ENCODE measurements at regions not wholly inside any gene's neighbourhood (a gene's known extent, or its start where the extent isn't known, plus 50 kb on each side); places are given as distances from the start of the nearest gene placed in this dataset.

DNA sequence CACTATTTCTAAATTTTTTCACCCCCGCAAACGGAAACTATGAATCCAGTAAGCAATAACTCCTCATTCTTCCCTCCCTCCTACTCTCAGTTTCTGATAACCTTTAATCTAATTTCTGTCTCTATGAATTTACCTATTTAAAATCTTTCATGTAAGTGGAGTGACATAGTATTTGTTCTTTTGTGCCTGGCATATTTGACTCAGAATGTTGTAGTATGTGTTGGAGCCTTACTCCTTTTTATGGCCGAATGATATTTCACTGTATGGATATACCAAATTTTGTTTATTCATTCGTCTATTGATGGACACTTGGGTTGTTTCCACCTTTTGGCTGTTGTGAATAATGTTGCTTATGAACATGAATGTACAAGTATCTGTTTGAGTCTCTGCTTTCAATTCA, 61.1 kb upstream of the C1GALT1C1 start:
- no peaks in the 10 kb centered on the region for H3K36me3 ChIP-seq (ENCODE audit: control insufficient read depth in 4 of 4, insufficient read depth in 3 of 4, low read depth in 1 of 4, low read length in 3 of 4)
- no peak for DNase-seq (ENCODE audit: low spot score)
- no peaks in the 10 kb centered on the region for H3K9me3 ChIP-seq (ENCODE audit: control insufficient read depth in 4 of 4, low read length in 3 of 4)
- H3K4me1 ChIP-seq (ENCODE audit: control insufficient read depth in 4 of 4, insufficient read depth in 4 of 4, low read length in 3 of 4) = no peaks in the 10 kb centered on the region
- H3K27me3 ChIP-seq (ENCODE audit: control insufficient read depth in 4 of 4, insufficient read depth in 4 of 4, low read length in 3 of 4) = no peaks in the 10 kb centered on the region
- WGBS = 97% methylated on average over 4 of the region's 4 CpGs
- H3K9ac ChIP-seq (ENCODE audit: low read depth in 1 of 2, low read length in 2 of 2) = no peak overlapping the region
- H3K27ac ChIP-seq (ENCODE audit: low read depth in 1 of 2, low read length in 2 of 2) = no peak overlapping the region
- TF ChIP-seq FOXA1 (IDR thresholded peaks at IDR 0.05) = no peak
- TF ChIP-seq RXRA (IDR thresholded peaks at IDR 0.05) = no peak
- TF ChIP-seq, protein P1, sequence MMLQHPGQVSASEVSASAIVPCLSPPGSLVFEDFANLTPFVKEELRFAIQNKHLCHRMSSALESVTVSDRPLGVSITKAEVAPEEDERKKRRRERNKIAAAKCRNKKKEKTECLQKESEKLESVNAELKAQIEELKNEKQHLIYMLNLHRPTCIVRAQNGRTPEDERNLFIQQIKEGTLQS (IDR thresholded peaks at IDR 0.05) = no peak
- TF ChIP-seq SP1 (IDR thresholded peaks at IDR 0.05) = no peak
- no peak for TF ChIP-seq JUND (IDR thresholded peaks at IDR 0.05)
- TF ChIP-seq, protein P2, sequence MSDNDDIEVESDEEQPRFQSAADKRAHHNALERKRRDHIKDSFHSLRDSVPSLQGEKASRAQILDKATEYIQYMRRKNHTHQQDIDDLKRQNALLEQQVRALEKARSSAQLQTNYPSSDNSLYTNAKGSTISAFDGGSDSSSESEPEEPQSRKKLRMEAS (IDR thresholded peaks at IDR 0.05) = no peak
- no peak for TF ChIP-seq GABPA (IDR thresholded peaks at IDR 0.05 in 1 of 2, conservative IDR thresholded peaks at IDR 0.05 in 1 of 2)
- no peak for TF ChIP-seq TAF1 (conservative IDR thresholded peaks at IDR 0.05)
- no peak for TF ChIP-seq EGR1 (IDR thresholded peaks at IDR 0.05; ENCODE audit: low read depth in 2 of 2)
- no peak for TF ChIP-seq YY1 (IDR thresholded peaks at IDR 0.05)
- TF ChIP-seq HNF4A (conservative IDR thresholded peaks at IDR 0.05) = no peak
- TF ChIP-seq, protein P3, sequence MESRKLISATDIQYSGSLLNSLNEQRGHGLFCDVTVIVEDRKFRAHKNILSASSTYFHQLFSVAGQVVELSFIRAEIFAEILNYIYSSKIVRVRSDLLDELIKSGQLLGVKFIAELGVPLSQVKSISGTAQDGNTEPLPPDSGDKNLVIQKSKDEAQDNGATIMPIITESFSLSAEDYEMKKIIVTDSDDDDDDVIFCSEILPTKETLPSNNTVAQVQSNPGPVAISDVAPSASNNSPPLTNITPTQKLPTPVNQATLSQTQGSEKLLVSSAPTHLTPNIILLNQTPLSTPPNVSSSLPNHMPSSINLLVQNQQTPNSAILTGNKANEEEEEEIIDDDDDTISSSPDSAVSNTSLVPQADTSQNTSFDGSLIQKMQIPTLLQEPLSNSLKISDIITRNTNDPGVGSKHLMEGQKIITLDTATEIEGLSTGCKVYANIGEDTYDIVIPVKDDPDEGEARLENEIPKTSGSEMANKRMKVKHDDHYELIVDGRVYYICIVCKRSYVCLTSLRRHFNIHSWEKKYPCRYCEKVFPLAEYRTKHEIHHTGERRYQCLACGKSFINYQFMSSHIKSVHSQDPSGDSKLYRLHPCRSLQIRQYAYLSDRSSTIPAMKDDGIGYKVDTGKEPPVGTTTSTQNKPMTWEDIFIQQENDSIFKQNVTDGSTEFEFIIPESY (IDR thresholded peaks at IDR 0.05) = no peak
- TF ChIP-seq, protein P4, sequence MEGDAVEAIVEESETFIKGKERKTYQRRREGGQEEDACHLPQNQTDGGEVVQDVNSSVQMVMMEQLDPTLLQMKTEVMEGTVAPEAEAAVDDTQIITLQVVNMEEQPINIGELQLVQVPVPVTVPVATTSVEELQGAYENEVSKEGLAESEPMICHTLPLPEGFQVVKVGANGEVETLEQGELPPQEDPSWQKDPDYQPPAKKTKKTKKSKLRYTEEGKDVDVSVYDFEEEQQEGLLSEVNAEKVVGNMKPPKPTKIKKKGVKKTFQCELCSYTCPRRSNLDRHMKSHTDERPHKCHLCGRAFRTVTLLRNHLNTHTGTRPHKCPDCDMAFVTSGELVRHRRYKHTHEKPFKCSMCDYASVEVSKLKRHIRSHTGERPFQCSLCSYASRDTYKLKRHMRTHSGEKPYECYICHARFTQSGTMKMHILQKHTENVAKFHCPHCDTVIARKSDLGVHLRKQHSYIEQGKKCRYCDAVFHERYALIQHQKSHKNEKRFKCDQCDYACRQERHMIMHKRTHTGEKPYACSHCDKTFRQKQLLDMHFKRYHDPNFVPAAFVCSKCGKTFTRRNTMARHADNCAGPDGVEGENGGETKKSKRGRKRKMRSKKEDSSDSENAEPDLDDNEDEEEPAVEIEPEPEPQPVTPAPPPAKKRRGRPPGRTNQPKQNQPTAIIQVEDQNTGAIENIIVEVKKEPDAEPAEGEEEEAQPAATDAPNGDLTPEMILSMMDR (IDR thresholded peaks at IDR 0.05; ENCODE audit: low read depth, low read length, missing input control) = no peak
- no peak for TF ChIP-seq RAD21 (IDR thresholded peaks at IDR 0.05)
- no peak for TF ChIP-seq HNF4G (IDR thresholded peaks at IDR 0.05)
- no peak for TF ChIP-seq NR2F2 (IDR thresholded peaks at IDR 0.05)
- H3K4me3 ChIP-seq (ENCODE audit: low read depth in 1 of 3, low read length in 3 of 3) = no peak overlapping the region

DNA sequence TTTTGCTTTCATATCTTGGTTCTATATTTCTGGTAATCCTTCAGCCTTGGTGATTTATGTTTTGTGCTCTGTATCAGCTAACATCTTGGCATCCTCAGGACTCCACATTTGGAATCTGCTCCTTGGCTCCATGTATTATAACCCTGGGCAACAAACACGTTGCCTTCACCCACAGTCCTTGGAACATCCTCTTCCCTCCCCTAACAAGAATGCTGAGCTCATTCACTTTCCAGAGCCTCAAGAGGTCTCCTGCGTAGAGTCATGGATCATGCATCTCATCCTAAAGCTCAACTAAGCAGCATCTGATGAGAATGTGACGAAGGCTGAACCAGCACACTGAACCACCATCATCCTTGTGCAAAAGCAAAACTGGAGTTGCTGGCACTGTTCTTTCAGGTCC, 60.5 kb upstream of the C1GALT1C1 start:
- WGBS = 92% methylated on average over 3 of the region's 3 CpGs
- no peak for DNase-seq (ENCODE audit: low spot score)
- no peak overlapping the region for H3K4me3 ChIP-seq (ENCODE audit: low read depth in 1 of 3, low read length in 3 of 3)
- no peaks in the 10 kb centered on the region for H3K36me3 ChIP-seq (ENCODE audit: control insufficient read depth in 4 of 4, insufficient read depth in 3 of 4, low read depth in 1 of 4, low read length in 3 of 4)
- H3K9me3 ChIP-seq (ENCODE audit: control insufficient read depth in 4 of 4, low read length in 3 of 4) = no peaks in the 10 kb centered on the region
- TF ChIP-seq, protein P5, sequence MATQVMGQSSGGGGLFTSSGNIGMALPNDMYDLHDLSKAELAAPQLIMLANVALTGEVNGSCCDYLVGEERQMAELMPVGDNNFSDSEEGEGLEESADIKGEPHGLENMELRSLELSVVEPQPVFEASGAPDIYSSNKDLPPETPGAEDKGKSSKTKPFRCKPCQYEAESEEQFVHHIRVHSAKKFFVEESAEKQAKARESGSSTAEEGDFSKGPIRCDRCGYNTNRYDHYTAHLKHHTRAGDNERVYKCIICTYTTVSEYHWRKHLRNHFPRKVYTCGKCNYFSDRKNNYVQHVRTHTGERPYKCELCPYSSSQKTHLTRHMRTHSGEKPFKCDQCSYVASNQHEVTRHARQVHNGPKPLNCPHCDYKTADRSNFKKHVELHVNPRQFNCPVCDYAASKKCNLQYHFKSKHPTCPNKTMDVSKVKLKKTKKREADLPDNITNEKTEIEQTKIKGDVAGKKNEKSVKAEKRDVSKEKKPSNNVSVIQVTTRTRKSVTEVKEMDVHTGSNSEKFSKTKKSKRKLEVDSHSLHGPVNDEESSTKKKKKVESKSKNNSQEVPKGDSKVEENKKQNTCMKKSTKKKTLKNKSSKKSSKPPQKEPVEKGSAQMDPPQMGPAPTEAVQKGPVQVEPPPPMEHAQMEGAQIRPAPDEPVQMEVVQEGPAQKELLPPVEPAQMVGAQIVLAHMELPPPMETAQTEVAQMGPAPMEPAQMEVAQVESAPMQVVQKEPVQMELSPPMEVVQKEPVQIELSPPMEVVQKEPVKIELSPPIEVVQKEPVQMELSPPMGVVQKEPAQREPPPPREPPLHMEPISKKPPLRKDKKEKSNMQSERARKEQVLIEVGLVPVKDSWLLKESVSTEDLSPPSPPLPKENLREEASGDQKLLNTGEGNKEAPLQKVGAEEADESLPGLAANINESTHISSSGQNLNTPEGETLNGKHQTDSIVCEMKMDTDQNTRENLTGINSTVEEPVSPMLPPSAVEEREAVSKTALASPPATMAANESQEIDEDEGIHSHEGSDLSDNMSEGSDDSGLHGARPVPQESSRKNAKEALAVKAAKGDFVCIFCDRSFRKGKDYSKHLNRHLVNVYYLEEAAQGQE (IDR thresholded peaks at IDR 0.05) = no peak
- TF ChIP-seq TAF1 (conservative IDR thresholded peaks at IDR 0.05) (no peak), FOXA1 (IDR thresholded peaks at IDR 0.05) (no peak), RAD21 (IDR thresholded peaks at IDR 0.05) (no peak), NR2F2 (IDR thresholded peaks at IDR 0.05) (no peak), HNF4A (conservative IDR thresholded peaks at IDR 0.05) (no peak), JUND (IDR thresholded peaks at IDR 0.05) (no peak), FOXA2 (IDR thresholded peaks at IDR 0.05) (no peak), YY1 (IDR thresholded peaks at IDR 0.05) (no peak), SP1 (IDR thresholded peaks at IDR 0.05) (no peak), EGR1 (IDR thresholded peaks at IDR 0.05; ENCODE audit: low read depth in 2 of 2) (no peak), GABPA (IDR thresholded peaks at IDR 0.05 in 1 of 2, conservative IDR thresholded peaks at IDR 0.05 in 1 of 2) (no peak), HNF4G (IDR thresholded peaks at IDR 0.05) (no peak), RXRA (IDR thresholded peaks at IDR 0.05) (no peak)
- TF ChIP-seq, protein P4 (IDR thresholded peaks at IDR 0.05; ENCODE audit: low read depth, low read length, missing input control) = no peak
- TF ChIP-seq, protein P3 (IDR thresholded peaks at IDR 0.05) = no peak
- TF ChIP-seq, protein P2 (IDR thresholded peaks at IDR 0.05) = no peak
- TF ChIP-seq, protein P1 (IDR thresholded peaks at IDR 0.05) = no peak
- H3K27ac ChIP-seq (ENCODE audit: low read depth in 1 of 2, low read length in 2 of 2) = no peak overlapping the region
- H3K27me3 ChIP-seq (ENCODE audit: control insufficient read depth in 4 of 4, insufficient read depth in 4 of 4, low read length in 3 of 4) = no peaks in the 10 kb centered on the region
- H3K4me1 ChIP-seq (ENCODE audit: control insufficient read depth in 4 of 4, insufficient read depth in 4 of 4, low read length in 3 of 4) = no peaks in the 10 kb centered on the region
- no peak overlapping the region for H3K9ac ChIP-seq (ENCODE audit: low read depth in 1 of 2, low read length in 2 of 2)

Data from liver (tissue), 8 donors.